PC-9 (cell line): ENCODE measurements at regions not wholly inside any gene's neighbourhood (a gene's known extent, or its start where the extent isn't known, plus 50 kb on each side); places are given as distances from the start of the nearest gene placed in this dataset.

Experiments
- BruUV-seq: library from RNA; stranded (reverse); fragments of 400-500 nt; replicated peaks from 2 replicates; lab custom pipeline; 2021; lab: Mats Ljungman, UMichigan
- CTCF ChIA-PET: fragments of 300-600 bp; sonication (Branson Sonifier 250); formaldehyde crosslinking; loops from one replicate; lab custom pipeline; 2022; ENCODE audit warnings: antibody characterized with exemption; lab: Charles Lee
- POLR2A ChIA-PET: fragments of 300-600 bp; sonication (Branson Sonifier 250); formaldehyde crosslinking; loops from one replicate; lab custom pipeline; 2022; ENCODE audit warnings: antibody characterized with exemption; ENCODE audit not compliant: unreplicated experiment; lab: Charles Lee
- DNase-seq, 2 experiments: peaks; one replicate each; pipeline versions ENCODE4 v3.0.0 to v3.0.0-alpha.2; 2015 to 2022; ENCODE audit warnings: mixed read lengths in 1 of 2
- H2AFZ ChIP-seq: fragments of 200-600 bp; sonication (generic); 2 replicates; pipeline ENCODE4 v1.8.1; 2017; ENCODE audit warnings: antibody characterized with exemption
- H3F3A ChIP-seq: fragments of 200-600 bp; sonication (generic); 2 replicates; pipeline ENCODE4 v1.8.1; 2017; ENCODE audit warnings: antibody characterized with exemption, mild to moderate bottlenecking, low read depth; ENCODE audit not compliant: insufficient read depth
- H3K27ac ChIP-seq: fragments of 200-600 bp; sonication (generic); 2 replicates; pipeline ENCODE4 v1.6.1; 2016; ENCODE audit warnings: mixed run types
- H3K27me3 ChIP-seq: fragments of 200-600 bp; sonication (generic); 2 replicates; pipeline ENCODE4 v1.6.1; 2016; ENCODE audit warnings: low read depth, mixed run types; ENCODE audit not compliant: insufficient read depth
- H3K36me3 ChIP-seq: fragments of 200-600 bp; sonication (generic); 2 replicates; pipeline ENCODE4 v1.6.1; 2016; ENCODE audit warnings: low read depth, mixed run types
- H3K4me1 ChIP-seq: fragments of 200-600 bp; sonication (generic); replicated peaks from 2 replicates; pipeline ENCODE4 v1.6.1; 2016; ENCODE audit warnings: mixed run types; ENCODE audit not compliant: insufficient read depth
- H3K4me2 ChIP-seq: fragments of 200-600 bp; sonication (generic); 2 replicates; pipeline ENCODE4 v1.6.1; 2017; ENCODE audit warnings: mixed run types
- H3K4me3 ChIP-seq: fragments of 200-600 bp; sonication (generic); 2 replicates; pipeline ENCODE4 v1.6.1; 2016; ENCODE audit warnings: mixed run types
- H3K79me2 ChIP-seq: fragments of 200-600 bp; sonication (generic); 2 replicates; pipeline ENCODE4 v1.6.1; 2017; ENCODE audit warnings: low read depth, mixed run types
- H3K9me2 ChIP-seq: fragments of 200-600 bp; sonication (generic); 2 replicates; pipeline ENCODE4 v1.8.1; 2017; ENCODE audit warnings: mild to moderate bottlenecking; ENCODE audit not compliant: insufficient read depth
- H3K9me3 ChIP-seq: fragments of 200-600 bp; sonication (generic); 2 replicates; pipeline ENCODE4 v1.8.1; 2016; ENCODE audit warnings: low read depth; ENCODE audit not compliant: insufficient read depth
- H4K20me1 ChIP-seq: fragments of 200-600 bp; sonication (generic); 2 replicates; pipeline ENCODE4 v1.8.1; 2017; ENCODE audit not compliant: insufficient read depth
- CTCF ChIP-seq: fragments of 200-600 bp; sonication (generic); conservative IDR thresholded peaks from 2 replicates; pipeline ENCODE4 v1.6.1; 2017; ENCODE audit warnings: mixed run types, antibody characterized with exemption, mild to moderate bottlenecking, moderate library complexity
- EZH2 ChIP-seq: fragments of 200-600 bp; sonication (generic); IDR thresholded peaks from 2 replicates; pipeline ENCODE4 v1.8.0; 2017; ENCODE audit warnings: antibody characterized with exemption, low read depth
- intact Hi-C: fragments of 100-400 bp; cut with micrococcal nuclease; formaldehyde crosslinking; loops from one replicate; pipeline ENCODE4 v1.10.0; 2022; ENCODE audit not compliant: unreplicated experiment

- Histone ChIP-seq H3K9me2 (no peaks in the 10 kb centered on the region), H3K79me2 (no peaks in the 10 kb centered on the region), H3K4me1 (no peaks in the 10 kb centered on the region), H3K9me3 (no peaks in the 10 kb centered on the region), H2AFZ (no peak overlapping the region), H4K20me1 (no peaks in the 10 kb centered on the region), H3K4me2 (no peak overlapping the region), H3K27me3 (no peaks in the 10 kb centered on the region), H3F3A (no peaks in the 10 kb centered on the region), H3K4me3 (no peak overlapping the region), H3K27ac (no peak overlapping the region), H3K36me3 (no peaks in the 10 kb centered on the region)
- BruUV-seq, result no TSS peak
- TF ChIP-seq CTCF, result no peak
- no peak for TF ChIP-seq EZH2
- no peak for DNase-seq
- intact Hi-C loops, result no loop called here
- POLR2A ChIA-PET, result no interaction called here
- CTCF ChIA-PET, result no interaction called here
Measured at GRCh38 chr2:156704132-156704531, 268.0 kb downstream of the GPD2 start.

- no peak for TF ChIP-seq CTCF
- H3K79me2 ChIP-seq, result no peaks in the 10 kb centered on the region
- no peaks in the 10 kb centered on the region for H3K9me2 ChIP-seq
- DNase-seq, result no peak
- no peaks in the 10 kb centered on the region for H3K27me3 ChIP-seq
- H3K36me3 ChIP-seq, result no peaks in the 10 kb centered on the region
- ChIA-PET POLR2A (no interaction called here), CTCF (no interaction called here)
- H3K4me1 ChIP-seq, result no peaks in the 10 kb centered on the region
- H3F3A ChIP-seq, result no peaks in the 10 kb centered on the region
- no peak overlapping the region for H3K27ac ChIP-seq
- H4K20me1 ChIP-seq, result no peaks in the 10 kb centered on the region
- H3K9me3 ChIP-seq, result no peaks in the 10 kb centered on the region
- BruUV-seq, result no TSS peak
- no peak overlapping the region for H2AFZ ChIP-seq
- intact Hi-C loops, result no loop called here
- no peak overlapping the region for H3K4me3 ChIP-seq
- no peak overlapping the region for H3K4me2 ChIP-seq
Measured at GRCh38 chr2:156704617-156705016, 268.4 kb downstream of the GPD2 start.

GRCh38 chr2:156706576-156706975 is 270.4 kb downstream of the GPD2 start:
- no peak overlapping the region for H3K27ac ChIP-seq
- no peak for DNase-seq
- POLR2A ChIA-PET, result no interaction called here
- H3K79me2 ChIP-seq, result no peaks in the 10 kb centered on the region
- no peaks in the 10 kb centered on the region for H3K9me3 ChIP-seq
- TF ChIP-seq EZH2 (no peak), CTCF (no peak)
- H3K4me2 ChIP-seq, result no peak overlapping the region
- H3K27me3 ChIP-seq, result no peaks in the 10 kb centered on the region
- H3K4me1 ChIP-seq, result no peaks in the 10 kb centered on the region
- no peak overlapping the region for H2AFZ ChIP-seq
- H4K20me1 ChIP-seq, result no peaks in the 10 kb centered on the region
- CTCF ChIA-PET, result no interaction called here
- BruUV-seq, result no TSS peak
- H3K4me3 ChIP-seq, result no peak overlapping the region
- no peaks in the 10 kb centered on the region for H3K36me3 ChIP-seq
- H3F3A ChIP-seq, result no peaks in the 10 kb centered on the region
- H3K9me2 ChIP-seq, result no peaks in the 10 kb centered on the region
- intact Hi-C loops, result no loop called here
